HCT116 (cell line): ENCODE measurements at regions not wholly inside any gene's neighbourhood (a gene's known extent, or its start where the extent isn't known, plus 50 kb on each side); places are given as distances from the start of the nearest gene placed in this dataset.
"Not testable (repeated sequence)": the region's sequence is repeated elsewhere in the genome, so short reads cannot be mapped to it uniquely, and the experiment has no call there.

Experiments used
- FOSL1 ChIP-seq: IDR thresholded peaks from 2 replicates; pipeline ENCODE4 v1.6.1; 2012; ENCODE audit warnings: low read depth
- JUND ChIP-seq: IDR thresholded peaks from 2 replicates; pipeline ENCODE4 v1.6.1; 2012
- POLR2AphosphoS5 ChIP-seq: IDR thresholded peaks from 2 replicates; pipeline ENCODE4 v1.6.1; 2011; ENCODE audit warnings: mild to moderate bottlenecking, low read depth, low read length, moderate library complexity
- TF ChIP-seq, protein P1 (sequence below), 3 experiments: fragments of 200-600 bp in 1 of 3; sonication (generic) in 1 of 3; IDR thresholded peaks in 2 of 3; conservative IDR thresholded peaks in 1 of 3; 2 replicates each; pipeline ENCODE4 v1.5.1; 2012 to 2017; ENCODE audit warnings: low read depth in 2 of 3, low read length in 2 of 3, antibody characterized with exemption in 1 of 3, borderline replicate concordance in 1 of 3, control low read depth in 1 of 3, mild to moderate bottlenecking in 1 of 3, mixed read lengths in 1 of 3, mixed run types in 1 of 3, moderate library complexity in 1 of 3; ENCODE audit not compliant: insufficient read depth in 1 of 3
- TF ChIP-seq, protein P2 (sequence below): IDR thresholded peaks from 2 replicates; pipeline ENCODE4 v1.6.1; 2012

DNA sequence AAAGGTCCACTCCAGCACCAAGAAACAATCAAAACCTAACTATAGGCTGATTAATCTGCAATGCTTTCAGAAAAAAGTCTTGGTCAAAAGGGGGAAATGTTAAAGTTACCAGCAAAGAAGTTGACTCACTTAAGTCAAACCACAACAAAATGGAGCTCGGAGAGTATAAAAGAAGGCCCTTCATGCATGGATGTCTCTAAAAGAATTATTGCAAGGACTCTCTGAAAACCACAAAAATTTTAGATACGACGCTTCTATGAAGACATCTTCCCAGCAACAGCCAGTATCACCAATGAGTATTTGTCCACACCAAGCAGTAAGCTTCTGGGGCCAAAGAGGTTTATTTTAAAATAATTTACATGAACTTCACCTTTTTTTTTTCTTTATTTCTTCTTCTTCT lies 1327.4 kb upstream of the CDH18 start:
- TF ChIP-seq POLR2AphosphoS5, JUND, FOSL1: not testable (repeated sequence)
- TF ChIP-seq, protein P1, sequence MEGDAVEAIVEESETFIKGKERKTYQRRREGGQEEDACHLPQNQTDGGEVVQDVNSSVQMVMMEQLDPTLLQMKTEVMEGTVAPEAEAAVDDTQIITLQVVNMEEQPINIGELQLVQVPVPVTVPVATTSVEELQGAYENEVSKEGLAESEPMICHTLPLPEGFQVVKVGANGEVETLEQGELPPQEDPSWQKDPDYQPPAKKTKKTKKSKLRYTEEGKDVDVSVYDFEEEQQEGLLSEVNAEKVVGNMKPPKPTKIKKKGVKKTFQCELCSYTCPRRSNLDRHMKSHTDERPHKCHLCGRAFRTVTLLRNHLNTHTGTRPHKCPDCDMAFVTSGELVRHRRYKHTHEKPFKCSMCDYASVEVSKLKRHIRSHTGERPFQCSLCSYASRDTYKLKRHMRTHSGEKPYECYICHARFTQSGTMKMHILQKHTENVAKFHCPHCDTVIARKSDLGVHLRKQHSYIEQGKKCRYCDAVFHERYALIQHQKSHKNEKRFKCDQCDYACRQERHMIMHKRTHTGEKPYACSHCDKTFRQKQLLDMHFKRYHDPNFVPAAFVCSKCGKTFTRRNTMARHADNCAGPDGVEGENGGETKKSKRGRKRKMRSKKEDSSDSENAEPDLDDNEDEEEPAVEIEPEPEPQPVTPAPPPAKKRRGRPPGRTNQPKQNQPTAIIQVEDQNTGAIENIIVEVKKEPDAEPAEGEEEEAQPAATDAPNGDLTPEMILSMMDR (IDR thresholded peaks at IDR 0.05 in 2 of 3, conservative IDR thresholded peaks at IDR 0.05 in 1 of 3; ENCODE audit: borderline replicate concordance in 1 of 3, insufficient read depth in 1 of 3, low read depth in 2 of 3, low read length in 2 of 3) = not testable (repeated sequence)
- TF ChIP-seq, protein P2, sequence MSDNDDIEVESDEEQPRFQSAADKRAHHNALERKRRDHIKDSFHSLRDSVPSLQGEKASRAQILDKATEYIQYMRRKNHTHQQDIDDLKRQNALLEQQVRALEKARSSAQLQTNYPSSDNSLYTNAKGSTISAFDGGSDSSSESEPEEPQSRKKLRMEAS = not testable (repeated sequence)
